ENCODE measurements at regions not wholly inside any gene's neighbourhood (a gene's known extent, or its start where the extent isn't known, plus 50 kb on each side); places are given as distances from the start of the nearest gene placed in this dataset.
A peak's percentile ranks its signal among the peaks of the same experiment; 100 is the strongest.

DNA sequence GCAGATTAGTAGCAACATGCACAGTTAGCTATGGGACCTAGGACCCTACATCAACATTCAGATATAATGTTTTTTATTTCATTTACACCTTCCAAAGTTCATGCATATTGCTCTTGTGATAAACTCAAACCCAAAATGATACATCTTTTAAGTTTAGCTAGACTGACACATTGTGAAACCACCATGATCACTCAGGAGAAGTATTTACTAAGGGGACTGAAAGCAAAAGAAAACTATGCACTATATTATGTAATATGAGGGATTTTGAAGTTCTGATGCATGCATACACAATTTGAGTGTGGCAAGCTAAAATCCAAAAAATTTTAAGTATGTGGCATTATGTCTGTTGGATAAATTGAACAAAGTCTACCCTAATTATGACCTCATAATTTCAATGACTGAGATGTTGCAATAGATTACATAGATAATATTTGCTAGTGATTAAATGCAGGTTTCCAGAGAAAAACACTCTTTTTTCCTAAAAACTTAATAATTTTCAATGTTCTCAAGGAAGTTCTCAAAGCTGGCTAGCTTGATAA, 914.8 kb upstream of the GRIA3 start:
- Histone ChIP-seq H3K4me3 (no peak overlapping the region), H3K9ac (ENCODE audit: control insufficient read depth, insufficient read depth, low read length) (no peak overlapping the region), H4K20me1 (ENCODE audit: control insufficient read depth, insufficient read depth) (no peaks in the 10 kb centered on the region), H3K36me3 (ENCODE audit: control insufficient read depth in 2 of 2, insufficient read depth in 2 of 2, low read length in 1 of 2) (no peaks in the 10 kb centered on the region), H3K4me1 (ENCODE audit: control insufficient read depth, insufficient read depth, low read length) (no peaks in the 10 kb centered on the region), H3K27ac (ENCODE audit: control insufficient read depth, insufficient read depth) (no peak overlapping the region), H3K9me3 (replicated peaks; ENCODE audit: control insufficient read depth, insufficient read depth, low read length) (no peaks in the 10 kb centered on the region), H3K4me2 (ENCODE audit: control insufficient read depth, insufficient read depth) (no peak overlapping the region), H3K27me3 (replicated peaks in 1 of 2; ENCODE audit: control insufficient read depth in 2 of 2, insufficient read depth in 2 of 2, low read length in 1 of 2) (no peaks in the 10 kb centered on the region), H3K79me2 (ENCODE audit: control insufficient read depth, insufficient read depth, low read length) (no peaks in the 10 kb centered on the region), H2AFZ (ENCODE audit: control insufficient read depth, low read depth, low read length) (no peak overlapping the region)
- ChIA-PET CTCF (interaction anchor here (0.6 to 1.6 kb wide), 4 partner anchors 10 to 186 kb away, joined by 3 to 5 read pairs (median 4); no protein-coding TSS in a partner anchor), POLR2A (interaction anchor here (2.6 kb wide), 1 partner anchor 10 kb away, joined by 14 read pairs; no protein-coding TSS in a partner anchor), RAD21 (ENCODE audit: unreplicated experiment) (interaction anchor here (4.2 kb wide), 1 partner anchor 11 kb away, joined by 35 read pairs; no protein-coding TSS in a partner anchor), SMC1A (ENCODE audit: uncharacterized antibody, unreplicated experiment) (interaction anchor here (0.6 to 1.6 kb wide), 7 partner anchors 10 to 1043 kb away, joined by 3 to 12 read pairs (median 4); no protein-coding TSS in a partner anchor)
- ATAC-seq (peak; percentile 75), FAIRE-seq (no peak), DNase-seq (ENCODE audit: low read depth, low spot score) (no peak)
- in situ Hi-C loops (cut with MboI), result no loop called here
- no TSS peak for BruUV-seq (replicated peaks)
- intact Hi-C loops (cut with micrococcal nuclease; ENCODE audit: unreplicated experiment), result no loop called here
- TF ChIP-seq, protein P1, sequence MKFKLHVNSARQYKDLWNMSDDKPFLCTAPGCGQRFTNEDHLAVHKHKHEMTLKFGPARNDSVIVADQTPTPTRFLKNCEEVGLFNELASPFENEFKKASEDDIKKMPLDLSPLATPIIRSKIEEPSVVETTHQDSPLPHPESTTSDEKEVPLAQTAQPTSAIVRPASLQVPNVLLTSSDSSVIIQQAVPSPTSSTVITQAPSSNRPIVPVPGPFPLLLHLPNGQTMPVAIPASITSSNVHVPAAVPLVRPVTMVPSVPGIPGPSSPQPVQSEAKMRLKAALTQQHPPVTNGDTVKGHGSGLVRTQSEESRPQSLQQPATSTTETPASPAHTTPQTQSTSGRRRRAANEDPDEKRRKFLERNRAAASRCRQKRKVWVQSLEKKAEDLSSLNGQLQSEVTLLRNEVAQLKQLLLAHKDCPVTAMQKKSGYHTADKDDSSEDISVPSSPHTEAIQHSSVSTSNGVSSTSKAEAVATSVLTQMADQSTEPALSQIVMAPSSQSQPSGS (IDR thresholded peaks at IDR 0.05; ENCODE audit: low read length), result no peak
- TF ChIP-seq, protein P2, sequence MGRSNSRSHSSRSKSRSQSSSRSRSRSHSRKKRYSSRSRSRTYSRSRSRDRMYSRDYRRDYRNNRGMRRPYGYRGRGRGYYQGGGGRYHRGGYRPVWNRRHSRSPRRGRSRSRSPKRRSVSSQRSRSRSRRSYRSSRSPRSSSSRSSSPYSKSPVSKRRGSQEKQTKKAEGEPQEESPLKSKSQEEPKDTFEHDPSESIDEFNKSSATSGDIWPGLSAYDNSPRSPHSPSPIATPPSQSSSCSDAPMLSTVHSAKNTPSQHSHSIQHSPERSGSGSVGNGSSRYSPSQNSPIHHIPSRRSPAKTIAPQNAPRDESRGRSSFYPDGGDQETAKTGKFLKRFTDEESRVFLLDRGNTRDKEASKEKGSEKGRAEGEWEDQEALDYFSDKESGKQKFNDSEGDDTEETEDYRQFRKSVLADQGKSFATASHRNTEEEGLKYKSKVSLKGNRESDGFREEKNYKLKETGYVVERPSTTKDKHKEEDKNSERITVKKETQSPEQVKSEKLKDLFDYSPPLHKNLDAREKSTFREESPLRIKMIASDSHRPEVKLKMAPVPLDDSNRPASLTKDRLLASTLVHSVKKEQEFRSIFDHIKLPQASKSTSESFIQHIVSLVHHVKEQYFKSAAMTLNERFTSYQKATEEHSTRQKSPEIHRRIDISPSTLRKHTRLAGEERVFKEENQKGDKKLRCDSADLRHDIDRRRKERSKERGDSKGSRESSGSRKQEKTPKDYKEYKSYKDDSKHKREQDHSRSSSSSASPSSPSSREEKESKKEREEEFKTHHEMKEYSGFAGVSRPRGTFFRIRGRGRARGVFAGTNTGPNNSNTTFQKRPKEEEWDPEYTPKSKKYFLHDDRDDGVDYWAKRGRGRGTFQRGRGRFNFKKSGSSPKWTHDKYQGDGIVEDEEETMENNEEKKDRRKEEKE (IDR thresholded peaks at IDR 0.05), result no peak
- TF ChIP-seq ZNF384 (IDR thresholded peaks at IDR 0.05; ENCODE audit: borderline replicate concordance, low read depth, low read length), result no peak
- TF ChIP-seq NFYA (IDR thresholded peaks at IDR 0.05; ENCODE audit: borderline replicate concordance, low read depth, low read length), result no peak
- no peak for TF ChIP-seq SUPT20H (IDR thresholded peaks at IDR 0.05; ENCODE audit: borderline replicate concordance, control insufficient read depth, low read depth, low read length)
- 0 out of 2 replicates have a peak, but pooled peaks have one; percentile 23 for TF ChIP-seq ZNF24 (IDR thresholded peaks at IDR 0.05)
- TF ChIP-seq MTA2 (IDR thresholded peaks at IDR 0.05; ENCODE audit: low read depth), result no peak
- TF ChIP-seq HDGF (IDR thresholded peaks at IDR 0.05), result no peak
- TF ChIP-seq EP300 (IDR thresholded peaks at IDR 0.05; ENCODE audit: borderline replicate concordance in 1 of 2, control insufficient read depth in 1 of 2, low read depth in 2 of 2, low read length in 2 of 2), result 0 out of 4 replicates have a peak, but pooled peaks of 1 of the 2 experiments have one; percentile 9
- no peak for TF ChIP-seq IKZF1 (conservative IDR thresholded peaks at IDR 0.05)
- no peak for TF ChIP-seq RCOR1 (conservative IDR thresholded peaks at IDR 0.05; ENCODE audit: low read depth, low read length)
- peak; percentile 65 for TF ChIP-seq ATF7 (IDR thresholded peaks at IDR 0.05; ENCODE audit: low read depth)
- TF ChIP-seq, protein P3, sequence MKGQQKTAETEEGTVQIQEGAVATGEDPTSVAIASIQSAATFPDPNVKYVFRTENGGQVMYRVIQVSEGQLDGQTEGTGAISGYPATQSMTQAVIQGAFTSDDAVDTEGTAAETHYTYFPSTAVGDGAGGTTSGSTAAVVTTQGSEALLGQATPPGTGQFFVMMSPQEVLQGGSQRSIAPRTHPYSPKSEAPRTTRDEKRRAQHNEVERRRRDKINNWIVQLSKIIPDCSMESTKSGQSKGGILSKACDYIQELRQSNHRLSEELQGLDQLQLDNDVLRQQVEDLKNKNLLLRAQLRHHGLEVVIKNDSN (IDR thresholded peaks at IDR 0.05; ENCODE audit: borderline replicate concordance, extremely low read length, insufficient read depth, low read depth, low read length), result no peak
- TF ChIP-seq, protein P4, sequence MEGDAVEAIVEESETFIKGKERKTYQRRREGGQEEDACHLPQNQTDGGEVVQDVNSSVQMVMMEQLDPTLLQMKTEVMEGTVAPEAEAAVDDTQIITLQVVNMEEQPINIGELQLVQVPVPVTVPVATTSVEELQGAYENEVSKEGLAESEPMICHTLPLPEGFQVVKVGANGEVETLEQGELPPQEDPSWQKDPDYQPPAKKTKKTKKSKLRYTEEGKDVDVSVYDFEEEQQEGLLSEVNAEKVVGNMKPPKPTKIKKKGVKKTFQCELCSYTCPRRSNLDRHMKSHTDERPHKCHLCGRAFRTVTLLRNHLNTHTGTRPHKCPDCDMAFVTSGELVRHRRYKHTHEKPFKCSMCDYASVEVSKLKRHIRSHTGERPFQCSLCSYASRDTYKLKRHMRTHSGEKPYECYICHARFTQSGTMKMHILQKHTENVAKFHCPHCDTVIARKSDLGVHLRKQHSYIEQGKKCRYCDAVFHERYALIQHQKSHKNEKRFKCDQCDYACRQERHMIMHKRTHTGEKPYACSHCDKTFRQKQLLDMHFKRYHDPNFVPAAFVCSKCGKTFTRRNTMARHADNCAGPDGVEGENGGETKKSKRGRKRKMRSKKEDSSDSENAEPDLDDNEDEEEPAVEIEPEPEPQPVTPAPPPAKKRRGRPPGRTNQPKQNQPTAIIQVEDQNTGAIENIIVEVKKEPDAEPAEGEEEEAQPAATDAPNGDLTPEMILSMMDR (IDR thresholded peaks at IDR 0.05 in 2 of 3, conservative IDR thresholded peaks at IDR 0.05 in 1 of 3; ENCODE audit: control insufficient read depth in 2 of 3, extremely low read depth in 1 of 3, insufficient read depth in 1 of 3, low read depth in 3 of 3, low read length in 3 of 3), result no peak
- TF ChIP-seq GATAD2B (conservative IDR thresholded peaks at IDR 0.05; ENCODE audit: low read depth), result no peak
- no peak for TF ChIP-seq LARP7 (IDR thresholded peaks at IDR 0.05)

Data from GM12878 (cell line).